ENCODE measurements at regions not wholly inside any gene's neighbourhood (a gene's known extent, or its start where the extent isn't known, plus 50 kb on each side); places are given as distances from the start of the nearest gene placed in this dataset.

DNA sequence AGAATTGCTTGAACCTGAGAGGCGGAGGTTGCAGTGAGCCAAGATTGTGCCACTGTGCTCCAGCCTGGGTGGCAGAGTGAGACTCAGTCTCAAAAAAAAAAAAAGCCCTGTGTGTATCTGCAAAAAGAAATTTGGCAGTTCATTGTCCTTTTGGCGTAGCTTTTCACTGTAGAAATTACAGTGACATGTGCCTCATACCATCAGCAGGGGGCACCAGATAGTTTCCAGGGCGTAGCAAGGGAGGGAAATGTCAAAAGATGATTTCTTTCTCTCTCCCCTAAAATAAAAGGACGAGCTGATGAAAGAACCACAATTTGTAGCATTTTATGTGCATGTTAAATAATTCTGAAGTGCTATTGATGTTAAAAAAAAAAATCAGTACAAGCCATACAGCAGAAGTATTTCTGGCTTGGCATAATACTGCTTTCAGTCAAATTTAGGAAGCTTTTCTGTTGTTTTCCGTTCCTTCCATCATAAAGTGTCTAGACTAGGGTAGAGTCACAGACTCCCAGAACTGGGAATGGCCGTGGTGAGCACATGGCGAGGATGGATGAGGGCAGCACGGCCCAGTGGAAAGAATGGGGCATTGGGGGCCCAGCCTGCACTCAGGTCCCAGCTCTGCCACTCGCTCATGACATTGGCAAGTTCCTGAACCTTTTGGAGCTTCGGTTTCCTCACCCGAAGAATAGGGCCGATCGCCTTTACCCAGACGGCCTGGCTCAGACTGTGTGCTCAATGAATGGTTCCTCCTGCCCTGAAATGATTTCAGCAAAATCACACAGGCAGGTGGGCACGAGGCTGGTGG, 59.8 kb upstream of the RPH3AL start:
- no peak for DNase-seq

- no peak for DNase-seq
Observed at GRCh38 chr17:411421-412120, 59.0 kb upstream of the RPH3AL start.

- DNase-seq: no peak
Observed at GRCh38 chr17:410543-411401, 58.2 kb upstream of the RPH3AL start.

- peak; percentile 71 for DNase-seq
Observed at GRCh38 chr17:409848-410542, 57.4 kb upstream of the RPH3AL start.

DNA sequence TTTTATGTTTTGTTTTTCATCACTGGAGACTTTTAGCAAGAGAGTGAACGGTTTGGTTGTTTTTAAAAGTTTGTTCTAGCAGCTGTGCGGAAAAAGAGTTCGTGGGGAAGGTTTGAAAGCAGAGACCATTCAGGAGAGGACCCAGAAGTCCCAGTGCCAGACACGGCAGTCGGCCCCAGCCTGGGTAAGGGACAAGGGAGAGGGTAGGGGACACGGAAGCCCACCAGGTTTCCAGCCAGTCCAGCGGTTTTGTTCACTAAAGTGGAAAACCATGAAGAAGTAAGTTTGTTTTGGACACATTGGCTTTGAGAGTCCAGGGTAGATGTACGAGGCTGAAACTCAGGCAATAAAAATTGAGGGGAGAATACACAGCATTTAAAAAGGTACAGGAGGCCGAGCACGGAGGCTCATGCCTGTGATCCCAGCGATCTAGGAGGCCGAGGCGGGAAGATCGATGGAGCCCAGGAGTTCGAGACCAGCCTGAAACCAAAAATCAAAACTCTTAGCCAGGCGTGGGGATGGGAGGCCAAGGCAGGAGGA, 56.8 kb upstream of the RPH3AL start:
- DNase-seq: no peak

DNA sequence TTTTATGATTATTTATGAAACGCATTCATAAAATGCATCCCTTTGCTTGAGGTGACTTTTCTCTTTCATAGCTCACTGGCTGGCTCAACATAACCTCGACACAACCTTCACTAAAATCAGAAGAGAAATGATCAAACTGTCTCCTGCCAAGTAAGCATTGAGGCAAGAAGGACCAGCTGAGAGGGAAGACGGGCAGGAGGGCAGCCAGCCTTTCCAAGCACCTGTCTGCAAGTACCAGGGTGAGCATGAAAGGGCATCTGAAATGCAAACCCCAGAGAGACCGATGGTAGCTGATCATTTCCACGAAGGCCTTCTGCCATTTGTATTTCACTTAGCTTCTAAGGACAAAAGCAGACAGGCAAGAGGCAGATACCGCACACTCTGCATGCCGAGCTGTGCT, 52.1 kb upstream of the RPH3AL start:
- DNase-seq: no peak

Measured in cortex of kidney (tissue), 1 donor.